HepG2 (cell line): ENCODE measurements at regions not wholly inside any gene's neighbourhood (a gene's known extent, or its start where the extent isn't known, plus 50 kb on each side); places are given as distances from the start of the nearest gene placed in this dataset.

Experiments
- ARID2 ChIP-seq: sonication (generic); formaldehyde crosslinking; IDR thresholded peaks from 2 replicates; pipeline ENCODE4 v1.8.1; 2022; ENCODE audit warnings: mild to moderate bottlenecking, missing genetic modification reagents, borderline replicate concordance
- HOXA3 ChIP-seq: sonication (generic); formaldehyde crosslinking; IDR thresholded peaks from 2 replicates; pipeline ENCODE4 v1.5.0; 2020; ENCODE audit warnings: missing genetic modification reagents
- KDM1A ChIP-seq: IDR thresholded peaks from 2 replicates; pipeline ENCODE4 v1.6.1; 2016; ENCODE audit warnings: missing compliant biosample characterization
- MED1 ChIP-seq: sonication (generic); formaldehyde crosslinking; IDR thresholded peaks from 2 replicates; pipeline ENCODE4 v1.4.0; 2020; ENCODE audit warnings: missing genetic modification reagents
- RFX5 ChIP-seq: IDR thresholded peaks from 2 replicates; pipeline ENCODE4 v1.6.1; 2011; ENCODE audit warnings: low read depth, low read length, improper control_type of control experiment
- SIN3A ChIP-seq: IDR thresholded peaks from 2 replicates; pipeline ENCODE4 v1.6.1; 2011; ENCODE audit warnings: low read depth, mild to moderate bottlenecking, control low read depth, low read length, borderline replicate concordance
- SIX4 ChIP-seq: sonication (generic); formaldehyde crosslinking; IDR thresholded peaks from 2 replicates; pipeline ENCODE4 v1.4.0; 2020; ENCODE audit warnings: missing genetic modification reagents
- YEATS2 ChIP-seq: sonication (generic); formaldehyde crosslinking; IDR thresholded peaks from 2 replicates; pipeline ENCODE4 v1.4.0; 2020; ENCODE audit warnings: missing genetic modification reagents, borderline replicate concordance
- ZBTB42 ChIP-seq: sonication (generic); formaldehyde crosslinking; IDR thresholded peaks from 2 replicates; pipeline ENCODE4 v1.5.0; 2020; ENCODE audit warnings: mild to moderate bottlenecking, missing genetic modification reagents
- ZFP90 ChIP-seq: sonication (generic); formaldehyde crosslinking; IDR thresholded peaks from 2 replicates; pipeline ENCODE4 v1.8.0; 2022; ENCODE audit warnings: missing genetic modification reagents, mild to moderate bottlenecking, inconsistent platforms, borderline replicate concordance
- ZNF207 ChIP-seq: fragments of 450-650 bp; IDR thresholded peaks from 2 replicates; pipeline ENCODE4 v1.6.1; 2016; ENCODE audit warnings: antibody characterized with exemption, borderline replicate concordance
- ZNF253 ChIP-seq: sonication (generic); formaldehyde crosslinking; IDR thresholded peaks from 2 replicates; pipeline ENCODE4 v1.8.0; 2022; ENCODE audit warnings: mild to moderate bottlenecking, missing genetic modification reagents, borderline replicate concordance
- ZNF260 ChIP-seq: sonication (generic); formaldehyde crosslinking; IDR thresholded peaks from 2 replicates; pipeline ENCODE4 v1.4.0; 2020; ENCODE audit warnings: missing genetic modification reagents, low read depth, mild to moderate bottlenecking, borderline replicate concordance
- ZNF264 ChIP-seq: sonication (generic); formaldehyde crosslinking; IDR thresholded peaks from 2 replicates; pipeline ENCODE4 v1.4.0; 2020; ENCODE audit warnings: missing genetic modification reagents
- ZNF44 ChIP-seq: sonication (generic); formaldehyde crosslinking; IDR thresholded peaks from 2 replicates; pipeline ENCODE4 v1.5.1; 2020; ENCODE audit warnings: mild to moderate bottlenecking, missing genetic modification reagents
- ZNF577 ChIP-seq: sonication (generic); formaldehyde crosslinking; IDR thresholded peaks from 2 replicates; pipeline ENCODE4 v1.4.0; 2020; ENCODE audit warnings: mild to moderate bottlenecking, low read depth, missing genetic modification reagents, borderline replicate concordance
- ZNF773 ChIP-seq: sonication (generic); formaldehyde crosslinking; IDR thresholded peaks from 2 replicates; pipeline ENCODE4 v1.4.0; 2020; ENCODE audit warnings: missing genetic modification reagents, borderline replicate concordance
- TF ChIP-seq, protein P1 (sequence below): IDR thresholded peaks from 2 replicates; pipeline ENCODE4 v1.4.0; 2020; ENCODE audit warnings: mild to moderate bottlenecking, missing genetic modification reagents
- TF ChIP-seq, protein P2 (sequence below): sonication (generic); formaldehyde crosslinking; IDR thresholded peaks from 2 replicates; pipeline ENCODE4; 2020; ENCODE audit warnings: missing genetic modification reagents, mild to moderate bottlenecking, borderline replicate concordance
- TF ChIP-seq, protein P3 (sequence below): sonication (generic); formaldehyde crosslinking; IDR thresholded peaks from 2 replicates; pipeline ENCODE4 v1.5.0; 2020; ENCODE audit warnings: missing genetic modification reagents
- TF ChIP-seq, protein P4 (sequence below): sonication (generic); formaldehyde crosslinking; IDR thresholded peaks from 2 replicates; pipeline ENCODE4 v1.5.0; 2020; ENCODE audit warnings: missing genetic modification reagents, mild to moderate bottlenecking, borderline replicate concordance
- TF ChIP-seq, protein P5 (sequence below): sonication (generic); formaldehyde crosslinking; IDR thresholded peaks from 2 replicates; pipeline ENCODE4 v1.8.1; 2023; ENCODE audit warnings: mild to moderate bottlenecking, missing genetic modification reagents, borderline replicate concordance

DNA sequence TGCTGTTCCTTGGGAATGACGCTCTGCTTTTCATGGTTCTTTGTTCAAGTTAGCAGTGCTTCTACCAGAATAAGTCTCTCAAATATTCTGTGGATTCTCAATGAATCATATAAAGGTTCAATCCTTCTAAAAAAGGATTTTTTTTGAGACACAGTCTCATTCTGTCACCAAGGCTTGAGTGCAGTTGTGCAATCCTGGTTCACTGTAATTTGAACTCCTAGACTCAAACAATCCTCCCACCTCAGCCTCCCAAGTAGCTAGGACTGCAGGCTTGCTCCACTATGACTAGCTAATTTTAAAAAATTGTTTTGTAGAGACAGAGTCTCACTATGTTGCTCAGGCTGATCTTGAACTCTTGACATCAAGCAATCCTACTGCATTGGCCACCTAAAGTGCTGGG is 64.9 kb upstream of the RELN start (continued):
- no peak for TF ChIP-seq ZBTB42 (CRISPR knock-in tag)
- TF ChIP-seq YEATS2 (CRISPR knock-in tag): no peak
- no peak for TF ChIP-seq HOXA3 (CRISPR knock-in tag)
- TF ChIP-seq, protein P1, sequence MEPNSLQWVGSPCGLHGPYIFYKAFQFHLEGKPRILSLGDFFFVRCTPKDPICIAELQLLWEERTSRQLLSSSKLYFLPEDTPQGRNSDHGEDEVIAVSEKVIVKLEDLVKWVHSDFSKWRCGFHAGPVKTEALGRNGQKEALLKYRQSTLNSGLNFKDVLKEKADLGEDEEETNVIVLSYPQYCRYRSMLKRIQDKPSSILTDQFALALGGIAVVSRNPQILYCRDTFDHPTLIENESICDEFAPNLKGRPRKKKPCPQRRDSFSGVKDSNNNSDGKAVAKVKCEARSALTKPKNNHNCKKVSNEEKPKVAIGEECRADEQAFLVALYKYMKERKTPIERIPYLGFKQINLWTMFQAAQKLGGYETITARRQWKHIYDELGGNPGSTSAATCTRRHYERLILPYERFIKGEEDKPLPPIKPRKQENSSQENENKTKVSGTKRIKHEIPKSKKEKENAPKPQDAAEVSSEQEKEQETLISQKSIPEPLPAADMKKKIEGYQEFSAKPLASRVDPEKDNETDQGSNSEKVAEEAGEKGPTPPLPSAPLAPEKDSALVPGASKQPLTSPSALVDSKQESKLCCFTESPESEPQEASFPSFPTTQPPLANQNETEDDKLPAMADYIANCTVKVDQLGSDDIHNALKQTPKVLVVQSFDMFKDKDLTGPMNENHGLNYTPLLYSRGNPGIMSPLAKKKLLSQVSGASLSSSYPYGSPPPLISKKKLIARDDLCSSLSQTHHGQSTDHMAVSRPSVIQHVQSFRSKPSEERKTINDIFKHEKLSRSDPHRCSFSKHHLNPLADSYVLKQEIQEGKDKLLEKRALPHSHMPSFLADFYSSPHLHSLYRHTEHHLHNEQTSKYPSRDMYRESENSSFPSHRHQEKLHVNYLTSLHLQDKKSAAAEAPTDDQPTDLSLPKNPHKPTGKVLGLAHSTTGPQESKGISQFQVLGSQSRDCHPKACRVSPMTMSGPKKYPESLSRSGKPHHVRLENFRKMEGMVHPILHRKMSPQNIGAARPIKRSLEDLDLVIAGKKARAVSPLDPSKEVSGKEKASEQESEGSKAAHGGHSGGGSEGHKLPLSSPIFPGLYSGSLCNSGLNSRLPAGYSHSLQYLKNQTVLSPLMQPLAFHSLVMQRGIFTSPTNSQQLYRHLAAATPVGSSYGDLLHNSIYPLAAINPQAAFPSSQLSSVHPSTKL: 0 out of 2 replicates have a peak, but pooled peaks have one; percentile 9
- no peak for TF ChIP-seq ZNF253 (CRISPR knock-in tag)
- TF ChIP-seq ARID2 (CRISPR knock-in tag): no peak
- no peak for TF ChIP-seq RFX5
- no peak for TF ChIP-seq ZNF44 (CRISPR knock-in tag)
- TF ChIP-seq SIN3A: no peak
- peak; percentile 74; the same call in 1 of the 2 replicates for TF ChIP-seq SIX4
- no peak for TF ChIP-seq ZNF264 (CRISPR knock-in tag)
- TF ChIP-seq ZNF577 (CRISPR knock-in tag): no peak
- TF ChIP-seq ZNF773 (CRISPR knock-in tag): no peak
- TF ChIP-seq, protein P2, sequence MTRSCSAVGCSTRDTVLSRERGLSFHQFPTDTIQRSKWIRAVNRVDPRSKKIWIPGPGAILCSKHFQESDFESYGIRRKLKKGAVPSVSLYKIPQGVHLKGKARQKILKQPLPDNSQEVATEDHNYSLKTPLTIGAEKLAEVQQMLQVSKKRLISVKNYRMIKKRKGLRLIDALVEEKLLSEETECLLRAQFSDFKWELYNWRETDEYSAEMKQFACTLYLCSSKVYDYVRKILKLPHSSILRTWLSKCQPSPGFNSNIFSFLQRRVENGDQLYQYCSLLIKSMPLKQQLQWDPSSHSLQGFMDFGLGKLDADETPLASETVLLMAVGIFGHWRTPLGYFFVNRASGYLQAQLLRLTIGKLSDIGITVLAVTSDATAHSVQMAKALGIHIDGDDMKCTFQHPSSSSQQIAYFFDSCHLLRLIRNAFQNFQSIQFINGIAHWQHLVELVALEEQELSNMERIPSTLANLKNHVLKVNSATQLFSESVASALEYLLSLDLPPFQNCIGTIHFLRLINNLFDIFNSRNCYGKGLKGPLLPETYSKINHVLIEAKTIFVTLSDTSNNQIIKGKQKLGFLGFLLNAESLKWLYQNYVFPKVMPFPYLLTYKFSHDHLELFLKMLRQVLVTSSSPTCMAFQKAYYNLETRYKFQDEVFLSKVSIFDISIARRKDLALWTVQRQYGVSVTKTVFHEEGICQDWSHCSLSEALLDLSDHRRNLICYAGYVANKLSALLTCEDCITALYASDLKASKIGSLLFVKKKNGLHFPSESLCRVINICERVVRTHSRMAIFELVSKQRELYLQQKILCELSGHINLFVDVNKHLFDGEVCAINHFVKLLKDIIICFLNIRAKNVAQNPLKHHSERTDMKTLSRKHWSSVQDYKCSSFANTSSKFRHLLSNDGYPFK (CRISPR knock-in tag): no peak
- TF ChIP-seq, protein P3, sequence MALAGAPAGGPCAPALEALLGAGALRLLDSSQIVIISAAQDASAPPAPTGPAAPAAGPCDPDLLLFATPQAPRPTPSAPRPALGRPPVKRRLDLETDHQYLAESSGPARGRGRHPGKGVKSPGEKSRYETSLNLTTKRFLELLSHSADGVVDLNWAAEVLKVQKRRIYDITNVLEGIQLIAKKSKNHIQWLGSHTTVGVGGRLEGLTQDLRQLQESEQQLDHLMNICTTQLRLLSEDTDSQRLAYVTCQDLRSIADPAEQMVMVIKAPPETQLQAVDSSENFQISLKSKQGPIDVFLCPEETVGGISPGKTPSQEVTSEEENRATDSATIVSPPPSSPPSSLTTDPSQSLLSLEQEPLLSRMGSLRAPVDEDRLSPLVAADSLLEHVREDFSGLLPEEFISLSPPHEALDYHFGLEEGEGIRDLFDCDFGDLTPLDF (CRISPR knock-in tag): no peak
- no peak for TF ChIP-seq ZFP90 (CRISPR knock-in tag)
- no peak for TF ChIP-seq ZNF260 (CRISPR knock-in tag)
- TF ChIP-seq MED1 (CRISPR knock-in tag): no peak
- TF ChIP-seq, protein P4, sequence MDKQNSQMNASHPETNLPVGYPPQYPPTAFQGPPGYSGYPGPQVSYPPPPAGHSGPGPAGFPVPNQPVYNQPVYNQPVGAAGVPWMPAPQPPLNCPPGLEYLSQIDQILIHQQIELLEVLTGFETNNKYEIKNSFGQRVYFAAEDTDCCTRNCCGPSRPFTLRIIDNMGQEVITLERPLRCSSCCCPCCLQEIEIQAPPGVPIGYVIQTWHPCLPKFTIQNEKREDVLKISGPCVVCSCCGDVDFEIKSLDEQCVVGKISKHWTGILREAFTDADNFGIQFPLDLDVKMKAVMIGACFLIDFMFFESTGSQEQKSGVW (CRISPR knock-in tag): no peak
- TF ChIP-seq, protein P5, sequence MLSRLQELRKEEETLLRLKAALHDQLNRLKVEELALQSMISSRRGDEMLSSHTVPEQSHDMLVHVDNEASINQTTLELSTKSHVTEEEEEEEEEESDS (CRISPR knock-in tag): no peak
- no peak for TF ChIP-seq KDM1A (CRISPR knock-in tag)
- TF ChIP-seq ZNF207: no peak
